ENCODE measurements at regions not wholly inside any gene's neighbourhood (a gene's known extent, or its start where the extent isn't known, plus 50 kb on each side); places are given as distances from the start of the nearest gene placed in this dataset.

DNA sequence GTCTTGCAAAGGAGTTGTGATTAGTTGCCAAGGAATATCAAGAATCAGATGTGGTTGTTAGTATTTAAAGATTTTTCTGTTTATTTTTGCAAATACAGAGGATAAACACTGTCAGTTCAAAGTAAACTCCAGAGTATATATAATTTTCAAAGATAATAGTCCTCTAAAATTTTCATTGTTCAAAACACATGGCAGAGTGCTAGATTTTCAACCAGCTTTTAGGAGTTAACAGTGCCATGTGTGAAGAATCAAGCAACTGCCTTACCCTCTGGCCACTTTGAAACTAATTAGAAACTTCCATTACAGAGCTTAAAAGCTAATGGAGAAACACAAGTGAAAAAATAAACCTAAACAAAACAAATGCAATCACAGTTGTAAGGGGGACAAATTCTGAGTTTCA lies 1605.6 kb upstream of the ZEB2 start:
- TF ChIP-seq, protein P1, sequence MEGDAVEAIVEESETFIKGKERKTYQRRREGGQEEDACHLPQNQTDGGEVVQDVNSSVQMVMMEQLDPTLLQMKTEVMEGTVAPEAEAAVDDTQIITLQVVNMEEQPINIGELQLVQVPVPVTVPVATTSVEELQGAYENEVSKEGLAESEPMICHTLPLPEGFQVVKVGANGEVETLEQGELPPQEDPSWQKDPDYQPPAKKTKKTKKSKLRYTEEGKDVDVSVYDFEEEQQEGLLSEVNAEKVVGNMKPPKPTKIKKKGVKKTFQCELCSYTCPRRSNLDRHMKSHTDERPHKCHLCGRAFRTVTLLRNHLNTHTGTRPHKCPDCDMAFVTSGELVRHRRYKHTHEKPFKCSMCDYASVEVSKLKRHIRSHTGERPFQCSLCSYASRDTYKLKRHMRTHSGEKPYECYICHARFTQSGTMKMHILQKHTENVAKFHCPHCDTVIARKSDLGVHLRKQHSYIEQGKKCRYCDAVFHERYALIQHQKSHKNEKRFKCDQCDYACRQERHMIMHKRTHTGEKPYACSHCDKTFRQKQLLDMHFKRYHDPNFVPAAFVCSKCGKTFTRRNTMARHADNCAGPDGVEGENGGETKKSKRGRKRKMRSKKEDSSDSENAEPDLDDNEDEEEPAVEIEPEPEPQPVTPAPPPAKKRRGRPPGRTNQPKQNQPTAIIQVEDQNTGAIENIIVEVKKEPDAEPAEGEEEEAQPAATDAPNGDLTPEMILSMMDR (IDR thresholded peaks at IDR 0.05) = no peak
- TF ChIP-seq EP300 (IDR thresholded peaks at IDR 0.05) = no peak

Data from sigmoid colon (tissue), 4 donors.